ENCODE measurements at regions not wholly inside any gene's neighbourhood (a gene's known extent, or its start where the extent isn't known, plus 50 kb on each side); places are given as distances from the start of the nearest gene placed in this dataset.

- Histone ChIP-seq H3K18ac (ENCODE audit: extremely low read depth, low read length) (no peak overlapping the region), H4K5ac (ENCODE audit: insufficient read length, low read depth, low read length) (no peak overlapping the region), H3K79me2 (ENCODE audit: control insufficient read depth in 1 of 2, insufficient read depth in 2 of 2, low read length in 2 of 2) (no peaks in the 10 kb centered on the region), H3K4ac (replicated peaks; ENCODE audit: insufficient read length, low read depth, low read length) (no peak overlapping the region), H2BK20ac (ENCODE audit: low read length) (peak overlapping the region; percentile 82; the same call in 1 of the 2 replicates), H3K79me1 (ENCODE audit: low read depth, low read length) (no peaks in the 10 kb centered on the region), H3K23me2 (ENCODE audit: low read depth, low read length) (no peaks in the 10 kb centered on the region), H3K56ac (replicated peaks; ENCODE audit: insufficient read length, low read depth, low read length) (no peak overlapping the region), H2AFZ (ENCODE audit: low read length) (no peak overlapping the region), H3K4me2 (ENCODE audit: insufficient read depth in 1 of 2, low read depth in 2 of 2, low read length in 2 of 2) (no peak overlapping the region), H3K27ac (ENCODE audit: low read depth, low read length) (no peak overlapping the region), H2AK5ac (ENCODE audit: low read depth, low read length) (no peak overlapping the region), H2BK120ac (replicated peaks; ENCODE audit: low read depth, low read length) (no peak overlapping the region), H2BK5ac (ENCODE audit: low read depth, low read length) (peak overlapping the region; percentile 0; the same call in 1 of the 2 replicates), H4K91ac (replicated peaks; ENCODE audit: insufficient read length, low read length) (peak overlapping the region; percentile 45), H3K4me1 (replicated peaks in 1 of 4; ENCODE audit: control insufficient read depth in 3 of 4, insufficient read depth in 4 of 4, low read length in 3 of 4) (no peaks in the 10 kb centered on the region; a peak in 1 of 7 replicates), H3K14ac (ENCODE audit: insufficient read length) (no peak overlapping the region), H2BK15ac (ENCODE audit: low read length) (no peak overlapping the region; the same call in 1 of the 2 replicates), H3K23ac (ENCODE audit: insufficient read length) (no peak overlapping the region), H2BK12ac (ENCODE audit: low read depth, low read length) (peak overlapping the region; percentile 86; the same call in 1 of the 2 replicates), H3K9ac (replicated peaks in 1 of 4; ENCODE audit: extremely low read depth in 1 of 4, low read depth in 3 of 4, low read length in 3 of 4) (no peak overlapping the region), H3K36me3 (ENCODE audit: control insufficient read depth in 2 of 4, insufficient read depth in 4 of 4, low read length in 3 of 4) (no peaks in the 10 kb centered on the region), H4K8ac (ENCODE audit: extremely low read depth, insufficient read depth, low read length) (no peak overlapping the region), H3K4me3 (ENCODE audit: extremely low read depth in 1 of 4, insufficient read depth in 2 of 4, low read depth in 3 of 4, low read length in 4 of 4) (no peak overlapping the region), H3K9me3 (ENCODE audit: insufficient read depth in 2 of 2, low read depth in 1 of 2, low read length in 1 of 2) (no peaks in the 10 kb centered on the region), H3K27me3 (replicated peaks in 1 of 4; ENCODE audit: control insufficient read depth in 3 of 4, extremely low read depth in 1 of 4, insufficient read depth in 3 of 4, low read length in 3 of 4) (peaks cover 0 to 8% (median 0%) of the 10 kb centered on the region in 4 experiments; a peak in 2 of 7 replicates), H4K20me1 (replicated peaks in 1 of 2; ENCODE audit: control insufficient read depth in 1 of 2, insufficient read depth in 2 of 2, low read length in 2 of 2) (no peaks in the 10 kb centered on the region)
- FAIRE-seq (no peak), DNase-seq (ENCODE audit: low read depth in 1 of 2, low spot score in 2 of 2) (no peak)
- ChIA-PET CTCF (ENCODE audit: partially characterized antibody) (interaction anchor here (0.7 kb wide), 1 partner anchor 95 kb away, joined by 3 read pairs; no protein-coding TSS in a partner anchor), POLR2A (ENCODE audit: partially characterized antibody) (no interaction called here)
- no peak for TF ChIP-seq SIN3A (conservative IDR thresholded peaks at IDR 0.05 in 1 of 2, IDR thresholded peaks at IDR 0.05 in 1 of 2; ENCODE audit: low read depth in 1 of 2, low read length in 2 of 2)
- TF ChIP-seq ATF2 (IDR thresholded peaks at IDR 0.05; ENCODE audit: low read length): no peak
- 93% methylated on average over 7 of the region's 7 CpGs; no CpG with 5 or more reads in 1 of the 2 experiments for WGBS, 2 experiments (ENCODE audit: extremely low coverage in 1 of 2, insufficient coverage in 1 of 2, insufficient read length in 1 of 2, insufficient replicate concordance in 2 of 2, low coverage in 1 of 2, low lambda C conversion rate in 2 of 2, missing lambda C conversion rate in 1 of 2)
Observed at GRCh38 chr5:3092211-3092610, 340.7 kb upstream of the IRX2 start.
